K562 (cell line): ENCODE measurements at regions not wholly inside any gene's neighbourhood (a gene's known extent, or its start where the extent isn't known, plus 50 kb on each side); places are given as distances from the start of the nearest gene placed in this dataset.

Experiments
- ATAC-seq: fragments of 200-7000 bp; cut with Tn5 transposase; 3 replicates; pipeline ENCODE4 v1.9.1; 2020; ENCODE audit warnings: moderate library complexity
- BruUV-seq: library from RNA; stranded (reverse); fragments of 400-500 nt; replicated peaks from 2 replicates; lab custom pipeline; 2021; lab: Mats Ljungman, UMichigan
- CTCF ChIA-PET: fragments of 300-600 bp; formaldehyde crosslinking; extraction: SDS; loops from one replicate; lab custom pipeline; 2021; ENCODE audit warnings: low intra/inter-chr PET ratio; lab: Yijun Ruan, JAX
- POLR2A ChIA-PET: fragments of 300-600, 350-650 bp; sonication (Branson Sonifier 250); formaldehyde crosslinking; extraction: SDS; loops from one replicate; lab custom pipeline; 2021; ENCODE audit warnings: antibody characterized with exemption, inconsistent platforms; lab: Yijun Ruan, JAX
- DNase-seq, 4 experiments: peaks; one replicate each; pipeline versions ENCODE4 v3.0.0 to v3.0.0-alpha.2; 2011 to 2018; ENCODE audit warnings: low spot score in 3 of 4, mixed read lengths in 3 of 4; ENCODE audit errors: extremely low read depth in 1 of 4
- FAIRE-seq: peaks from 2 replicates; lab custom pipeline; 2011; peaks lifted over from hg19 to GRCh38; lab: Jason Lieb, UNC
- H2AFZ ChIP-seq: 2 replicates; pipeline ENCODE4 v1.6.0; 2011; ENCODE audit warnings: low read depth, low read length, control low read depth, inconsistent platforms
- H3K27ac ChIP-seq: fragments of 200-600 bp; 3 replicates; pipeline ENCODE4 v1.8.0; 2011; ENCODE audit warnings: low read depth, mild to moderate bottlenecking, control low read depth, inconsistent platforms, low read length, moderate library complexity, mixed read lengths; ENCODE audit errors: extremely low read depth
- H3K27me3 ChIP-seq, 2 experiments: fragments of 300-600 bp in 1 of 2; 2 replicates in 1 of 2; 3 replicates in 1 of 2; pipeline versions ENCODE4 v1.6.0 to v1.8.0; 2011; ENCODE audit warnings: inconsistent platforms in 2 of 2, low read length in 2 of 2, mild to moderate bottlenecking in 1 of 2, mixed read lengths in 1 of 2, moderate library complexity in 1 of 2; ENCODE audit not compliant: control insufficient read depth in 2 of 2, insufficient read depth in 2 of 2
- H3K36me3 ChIP-seq: fragments of 300-600 bp; 3 replicates; pipeline ENCODE4 v1.8.0; 2011; ENCODE audit warnings: mild to moderate bottlenecking, low read length, inconsistent platforms; ENCODE audit not compliant: control insufficient read depth, insufficient read depth
- H3K4me1 ChIP-seq, 2 experiments: fragments of 200-600 bp in 1 of 2; replicated peaks in 1 of 2; 2 replicates in 1 of 2; 3 replicates in 1 of 2; pipeline versions ENCODE4 v1.5.1 to v1.8.0; 2011; ENCODE audit warnings: inconsistent platforms in 2 of 2, low read length in 2 of 2, mild to moderate bottlenecking in 1 of 2, mixed read lengths in 1 of 2, moderate library complexity in 1 of 2; ENCODE audit not compliant: control insufficient read depth in 2 of 2, insufficient read depth in 2 of 2
- H3K4me2 ChIP-seq: 2 replicates; pipeline ENCODE4 v1.6.1; 2011; ENCODE audit warnings: low read length, control low read depth, inconsistent platforms, mixed read lengths; ENCODE audit not compliant: insufficient read depth
- H3K4me3 ChIP-seq: fragments of 200-600 bp; sonication (generic), shearing (Covaris generic); 2 replicates; pipeline ENCODE4 v1.5.1; 2016; ENCODE audit warnings: control low read depth, inconsistent platforms
- H3K79me2 ChIP-seq: fragments of 200-600 bp; 3 replicates; pipeline ENCODE4 v1.8.0; 2011; ENCODE audit warnings: low read length, inconsistent platforms; ENCODE audit not compliant: control insufficient read depth, insufficient read depth
- H3K9ac ChIP-seq, 2 experiments: 2 replicates each; pipeline versions ENCODE4 v1.6.0 to v1.6.1; 2011; ENCODE audit warnings: low read depth in 2 of 2, low read length in 2 of 2, control low read depth in 1 of 2, inconsistent platforms in 1 of 2, mild to moderate bottlenecking in 1 of 2, mixed read lengths in 1 of 2; ENCODE audit not compliant: insufficient read depth in 1 of 2
- H3K9me1 ChIP-seq: one replicate; pipeline ENCODE4 v1.6.0; 2011; ENCODE audit warnings: inconsistent platforms, mild to moderate bottlenecking, low read length, moderate library complexity; ENCODE audit not compliant: control insufficient read depth, insufficient read depth
- H3K9me3 ChIP-seq: replicated peaks from 2 replicates; pipeline ENCODE4 v1.5.1; 2011; ENCODE audit warnings: low read depth, low read length, inconsistent platforms; ENCODE audit not compliant: control insufficient read depth, insufficient read depth
- H4K20me1 ChIP-seq: replicated peaks from 2 replicates; pipeline ENCODE4 v1.6.1; 2011; ENCODE audit warnings: low read length, inconsistent platforms, mixed read lengths; ENCODE audit not compliant: control insufficient read depth, insufficient read depth
- E2F1 ChIP-seq: sonication (generic); formaldehyde crosslinking; IDR thresholded peaks from 2 replicates; pipeline ENCODE4 v1.8.1; 2023; ENCODE audit warnings: mild to moderate bottlenecking, missing genetic modification reagents, moderate library complexity
- ELK3 ChIP-seq: fragments of 450-650 bp; formaldehyde crosslinking; IDR thresholded peaks from 2 replicates; pipeline ENCODE4 v1.4.0; 2020; ENCODE audit warnings: mild to moderate bottlenecking
- ESRRA ChIP-seq: fragments of 450-650 bp; IDR thresholded peaks from 2 replicates; pipeline ENCODE4 v1.6.1; 2014; ENCODE audit warnings: low read depth, mild to moderate bottlenecking, moderate library complexity, borderline replicate concordance
- ESRRB ChIP-seq: fragments of 250-450 bp; sonication (Bioruptor Pico); IDR thresholded peaks from 2 replicates; pipeline ENCODE4 v1.5.0; 2020; ENCODE audit warnings: mild to moderate bottlenecking, moderate library complexity, borderline replicate concordance
- PTRF ChIP-seq: fragments of 450-650 bp; IDR thresholded peaks from 2 replicates; pipeline ENCODE4 v1.6.1; 2016; ENCODE audit warnings: mild to moderate bottlenecking, missing genetic modification characterization, missing compliant biosample characterization
- RFX5 ChIP-seq: IDR thresholded peaks from 2 replicates; pipeline ENCODE4 v1.6.1; 2011; ENCODE audit warnings: low read depth, mild to moderate bottlenecking, improper control_type of control experiment, low read length
- SMARCA4 ChIP-seq: fragments of 450-650 bp; IDR thresholded peaks from 2 replicates; pipeline ENCODE4 v1.6.1; 2016
- SRSF7 ChIP-seq: fragments of 200-400 bp; formaldehyde crosslinking; optimal IDR thresholded peaks from 2 replicates; pipeline ENCODE3; 2017; ENCODE audit warnings: mild to moderate bottlenecking, low read depth, low read length
- TGIF2 ChIP-seq: sonication (generic); formaldehyde crosslinking; IDR thresholded peaks from 2 replicates; pipeline ENCODE4 v1.8.1; 2022; ENCODE audit warnings: mild to moderate bottlenecking, missing genetic modification reagents, moderate library complexity
- ZFP30 ChIP-seq: fragments of 250-450 bp; sonication (Bioruptor Pico); IDR thresholded peaks from 2 replicates; pipeline ENCODE4 v1.8.0; 2022; ENCODE audit warnings: moderate library complexity, mild to moderate bottlenecking, inconsistent platforms, borderline replicate concordance
- WGBS: fragments of 100-300 bp; shearing (Covaris generic); methylation state at CpG from one replicate; pipeline ENCODE4 v1.1.6; 2016; ENCODE audit warnings: low coverage, mixed read lengths; ENCODE audit not compliant: insufficient coverage; ENCODE audit errors: missing lambda C conversion rate; 5-methylcytosine and 5-hydroxymethylcytosine counted together
- in situ Hi-C: fragments of 300-500 bp; cut with MboI; formaldehyde crosslinking; loops from 4 replicates; pipeline ENCODE4 v1.15.0; 2018; ENCODE audit warnings: inconsistent platforms, mixed read lengths
- intact Hi-C: fragments of 100-400 bp; cut with micrococcal nuclease; formaldehyde crosslinking; loops from 2 replicates; pipeline ENCODE4 v1.14.2; 2022

GRCh38 chr4:189385098-189385497 lies 555.6 kb upstream of the FRG1 start:
- Histone ChIP-seq H3K27me3 (no peaks in the 10 kb centered on the region), H3K9ac (no peak overlapping the region), H2AFZ (no peak overlapping the region), H3K4me1 (no peaks in the 10 kb centered on the region), H3K9me3 (no peaks in the 10 kb centered on the region), H3K4me2 (no peak overlapping the region), H4K20me1 (no peaks in the 10 kb centered on the region), H3K27ac (no peak overlapping the region), H3K4me3 (no peak overlapping the region), H3K36me3 (no peaks in the 10 kb centered on the region), H3K79me2 (no peaks in the 10 kb centered on the region), H3K9me1 (no peaks in the 10 kb centered on the region)
- ATAC-seq (no peak), DNase-seq (no peak), FAIRE-seq (no peak)
- POLR2A ChIA-PET, result no interaction called here
- CTCF ChIA-PET, result no interaction called here
- BruUV-seq, result no TSS peak
- no peak for TF ChIP-seq SRSF7
- no peak for TF ChIP-seq ZFP30 (CRISPR knock-in tag)
- TF ChIP-seq SMARCA4, result no peak
- TF ChIP-seq ESRRB, result no peak
- TF ChIP-seq PTRF, result no peak
- no peak for TF ChIP-seq TGIF2 (CRISPR knock-in tag)
- TF ChIP-seq E2F1 (CRISPR knock-in tag), result no peak
- TF ChIP-seq ESRRA, result no peak
- TF ChIP-seq RFX5, result no peak
- TF ChIP-seq ELK3 (CRISPR knock-in tag), result no peak
- intact Hi-C loops (no loop called here), in situ Hi-C loops (no loop called here)
- WGBS, result 0% methylated on average over 1 of the region's 1 CpG
